ENCODE measurements at regions not wholly inside any gene's neighbourhood (a gene's known extent, or its start where the extent isn't known, plus 50 kb on each side); places are given as distances from the start of the nearest gene placed in this dataset.
"Not testable (repeated sequence)": the region's sequence is repeated elsewhere in the genome, so short reads cannot be mapped to it uniquely, and the experiment has no call there.

GRCh38 chr18:15315301-15315700, 567.3 kb downstream of the ANKRD30B start:
- not testable (repeated sequence) for DNase-seq

DNA sequence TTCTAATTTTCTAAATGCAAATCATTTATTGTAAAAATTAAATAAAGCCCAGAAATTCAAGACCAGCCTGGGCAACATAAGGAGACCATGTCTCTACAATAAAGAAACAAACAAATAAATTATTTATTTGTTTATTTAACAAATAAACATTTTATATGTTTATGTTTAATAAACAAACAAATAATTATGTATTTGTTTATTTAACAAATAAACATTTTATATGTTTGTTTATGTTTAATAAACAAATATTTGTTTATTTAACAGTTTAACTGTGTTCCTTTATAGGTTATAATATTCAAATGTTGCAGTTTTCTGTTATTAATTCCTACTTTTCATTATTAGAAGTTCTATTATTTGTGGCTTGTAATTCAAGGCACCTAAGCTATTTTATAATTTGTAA, 570.7 kb downstream of the ANKRD30B start:
- DNase-seq: not testable (repeated sequence)

- DNase-seq: not testable (repeated sequence)
Measured at GRCh38 chr18:15329713-15330112, 581.7 kb downstream of the ANKRD30B start.

DNA sequence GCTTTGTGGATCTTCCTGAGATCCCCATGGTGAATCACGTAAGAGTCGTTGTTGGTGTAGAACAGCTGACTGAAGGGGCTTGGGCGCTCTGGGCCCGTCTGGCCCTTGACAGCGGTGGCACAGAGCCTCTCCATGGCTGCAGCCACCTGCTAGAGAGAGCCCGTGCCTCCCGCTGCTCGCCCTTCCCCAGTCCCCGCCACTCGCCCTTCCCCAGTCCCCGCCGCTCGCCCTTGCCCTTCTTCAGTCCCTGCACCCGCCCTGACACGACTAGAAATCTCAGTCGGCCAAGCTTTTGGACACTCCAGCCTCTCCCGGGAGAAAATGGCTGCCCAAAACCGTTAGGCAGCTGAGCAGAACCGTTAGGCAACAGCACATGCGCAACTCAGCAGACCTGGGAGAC, 582.2 kb downstream of the ANKRD30B start:
- peak; percentile 37 to 40 for DNase-seq

GRCh38 chr18:15330600-15330999, 582.6 kb downstream of the ANKRD30B start:
- DNase-seq: not testable (repeated sequence)

- not testable (repeated sequence) for DNase-seq
Measured at GRCh38 chr18:15375671-15376070, 627.7 kb downstream of the ANKRD30B start.

DNA sequence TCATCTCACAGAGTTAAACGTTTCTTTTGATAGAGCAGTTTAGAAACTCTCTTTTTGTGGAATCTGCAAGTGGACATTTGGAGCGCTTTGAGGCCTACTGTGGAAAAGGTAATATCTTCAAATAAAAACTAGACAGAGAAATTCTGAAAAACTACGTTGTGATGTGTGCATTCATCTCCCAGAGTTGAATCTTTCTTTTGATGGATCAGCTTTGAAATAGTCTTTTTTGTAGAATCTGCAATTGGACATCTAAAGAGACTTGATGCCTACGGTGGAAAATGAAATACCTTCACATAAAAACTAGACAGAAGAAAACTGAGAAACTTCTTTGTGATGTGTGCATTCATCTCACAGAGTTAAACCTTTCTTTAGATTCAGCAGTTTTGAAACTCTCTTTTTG, 659.9 kb downstream of the ANKRD30B start:
- DNase-seq: not testable (repeated sequence)
